H9 (cell line): ENCODE measurements at regions not wholly inside any gene's neighbourhood (a gene's known extent, or its start where the extent isn't known, plus 50 kb on each side); places are given as distances from the start of the nearest gene placed in this dataset.

Source experiments
- DNase-seq: peaks from one replicate; pipeline ENCODE4 v3.0.0-alpha.2; 2017
- H2AFZ ChIP-seq: one replicate; pipeline ENCODE4 v1.6.1; 2013; ENCODE audit warnings: mild to moderate bottlenecking, low read length, control low read depth, moderate library complexity
- H2AK5ac ChIP-seq: 2 replicates; pipeline ENCODE4 v1.6.1; 2013; ENCODE audit warnings: low read length, control low read depth, mixed read lengths; ENCODE audit not compliant: insufficient read length
- H2BK120ac ChIP-seq: one replicate; pipeline ENCODE4 v1.6.1; 2013; ENCODE audit warnings: low read depth, mild to moderate bottlenecking, low read length, control low read depth, inconsistent platforms; ENCODE audit not compliant: poor library complexity, severe bottlenecking
- H2BK12ac ChIP-seq: 2 replicates; pipeline ENCODE4 v1.6.1; 2013; ENCODE audit warnings: low read length, control low read depth, mixed read lengths, low read depth; ENCODE audit not compliant: insufficient read length
- H2BK15ac ChIP-seq: 2 replicates; pipeline ENCODE4 v1.6.1; 2013; ENCODE audit warnings: low read depth, low read length, control low read depth
- H2BK20ac ChIP-seq: one replicate; pipeline ENCODE4 v1.6.1; 2013; ENCODE audit warnings: low read depth, mild to moderate bottlenecking, low read length, control low read depth, inconsistent platforms; ENCODE audit not compliant: poor library complexity, severe bottlenecking
- H2BK5ac ChIP-seq: 2 replicates; pipeline ENCODE4 v1.6.1; 2013; ENCODE audit warnings: low read length, control low read depth, mixed read lengths; ENCODE audit not compliant: insufficient read length
- H3K14ac ChIP-seq: 2 replicates; pipeline ENCODE4 v1.6.1; 2013; ENCODE audit warnings: low read length, control low read depth; ENCODE audit not compliant: insufficient read depth
- H3K18ac ChIP-seq: 2 replicates; pipeline ENCODE4 v1.6.1; 2013; ENCODE audit warnings: low read depth, mild to moderate bottlenecking, mixed read lengths, low read length, control low read depth; ENCODE audit not compliant: insufficient read length
- H3K23ac ChIP-seq: 2 replicates; pipeline ENCODE4 v1.6.1; 2013; ENCODE audit warnings: low read length, control low read depth, mixed read lengths, low read depth; ENCODE audit not compliant: insufficient read length
- H3K23me2 ChIP-seq: 2 replicates; pipeline ENCODE4 v1.6.1; 2013; ENCODE audit warnings: low read depth, mild to moderate bottlenecking, mixed read lengths, low read length, control low read depth; ENCODE audit not compliant: insufficient read length, poor library complexity, severe bottlenecking
- H3K27ac ChIP-seq: 2 replicates; pipeline ENCODE4 v1.5.1; 2013; ENCODE audit warnings: low read length, control low read depth, mixed read lengths, low read depth; ENCODE audit not compliant: insufficient read length
- H3K27me3 ChIP-seq: 2 replicates; pipeline ENCODE4 v1.6.1; 2013; ENCODE audit warnings: low read length, control low read depth, inconsistent platforms; ENCODE audit not compliant: insufficient read depth
- H3K4ac ChIP-seq: 2 replicates; pipeline ENCODE4 v1.6.1; 2013; ENCODE audit warnings: low read depth, mild to moderate bottlenecking, control low read depth, inconsistent platforms, low read length, moderate library complexity
- H3K4me1 ChIP-seq: 2 replicates; pipeline ENCODE4 v1.6.1; 2013; ENCODE audit warnings: low read length, control low read depth, inconsistent platforms; ENCODE audit not compliant: insufficient read depth
- H3K4me2 ChIP-seq: 2 replicates; pipeline ENCODE4 v1.6.1; 2013; ENCODE audit warnings: low read length, control low read depth, mixed read lengths; ENCODE audit not compliant: insufficient read length, insufficient read depth
- H3K56ac ChIP-seq: 2 replicates; pipeline ENCODE4 v1.6.1; 2013; ENCODE audit warnings: low read depth, mild to moderate bottlenecking, mixed read lengths, low read length, control low read depth; ENCODE audit not compliant: insufficient read length
- H3K79me1 ChIP-seq: 2 replicates; pipeline ENCODE4 v1.6.1; 2013; ENCODE audit warnings: low read depth, mild to moderate bottlenecking, moderate library complexity, low read length, control low read depth, inconsistent platforms; ENCODE audit not compliant: insufficient read depth, poor library complexity, severe bottlenecking
- H3K79me2 ChIP-seq: 2 replicates; pipeline ENCODE4 v1.6.1; 2013; ENCODE audit warnings: low read length, control low read depth, inconsistent platforms; ENCODE audit not compliant: insufficient read depth
- H3K9ac ChIP-seq: 2 replicates; pipeline ENCODE4 v1.6.1; 2013; ENCODE audit warnings: low read length, control low read depth, mixed read lengths; ENCODE audit not compliant: insufficient read length; ENCODE audit errors: extremely low read depth
- H3K9me3 ChIP-seq: one replicate; pipeline ENCODE4 v1.6.1; 2013; ENCODE audit warnings: low read depth, low read length, inconsistent platforms; ENCODE audit not compliant: control insufficient read depth
- H3T11ph ChIP-seq: one replicate; pipeline ENCODE4 v1.6.1; 2013; ENCODE audit warnings: mild to moderate bottlenecking, low read length, control low read depth, inconsistent platforms
- H4K20me1 ChIP-seq: one replicate; pipeline ENCODE4 v1.6.1; 2013; ENCODE audit not compliant: control insufficient read depth, insufficient read length, insufficient read depth
- H4K5ac ChIP-seq: 2 replicates; pipeline ENCODE4 v1.6.1; 2013; ENCODE audit warnings: low read depth, mild to moderate bottlenecking, mixed read lengths, low read length, control low read depth; ENCODE audit not compliant: insufficient read length
- H4K8ac ChIP-seq: replicated peaks from 2 replicates; pipeline ENCODE4 v1.6.1; 2013; ENCODE audit warnings: low read length, control low read depth, mixed read lengths, low read depth; ENCODE audit not compliant: insufficient read length
- H4K91ac ChIP-seq: 2 replicates; pipeline ENCODE4 v1.6.1; 2013; ENCODE audit warnings: low read depth, mild to moderate bottlenecking, moderate library complexity, mixed read lengths, low read length, control low read depth; ENCODE audit not compliant: insufficient read length
- H3K27ac Mint-ChIP-seq, 3 experiments: 2 replicates in 2 of 3; 3 replicates in 1 of 3; pipeline ENCODE4 v1.8.0; 2020 to 2021; ENCODE audit warnings: mixed read lengths in 3 of 3, mild to moderate bottlenecking in 1 of 3, moderate library complexity in 1 of 3
- H3K27me3 Mint-ChIP-seq: 2 replicates; pipeline ENCODE4 v1.8.0; 2021; ENCODE audit warnings: low read depth, mild to moderate bottlenecking, moderate library complexity, mixed read lengths
- H3K36me3 Mint-ChIP-seq, 3 experiments: 2 replicates in 2 of 3; 3 replicates in 1 of 3; pipeline ENCODE4 v1.8.0; 2020 to 2021; ENCODE audit warnings: low read depth in 3 of 3, mixed read lengths in 3 of 3; ENCODE audit not compliant: insufficient read depth in 1 of 3
- H3K4me1 Mint-ChIP-seq, 2 experiments: 2 replicates each; pipeline ENCODE4 v1.8.0; 2020; ENCODE audit warnings: mixed read lengths in 2 of 2
- H3K4me3 Mint-ChIP-seq, 2 experiments: 2 replicates in 1 of 2; 3 replicates in 1 of 2; pipeline ENCODE4 v1.8.0; 2020 to 2021; ENCODE audit warnings: mild to moderate bottlenecking in 2 of 2, mixed read lengths in 2 of 2, moderate library complexity in 1 of 2
- H3K9me3 Mint-ChIP-seq, 2 experiments: 2 replicates in 1 of 2; 3 replicates in 1 of 2; pipeline ENCODE4 v1.8.0; 2020; ENCODE audit warnings: mild to moderate bottlenecking in 2 of 2, mixed read lengths in 2 of 2, moderate library complexity in 1 of 2
- CTCF ChIP-seq: fragments of 200-600 bp; sonication (generic); conservative IDR thresholded peaks from 3 replicates; pipeline ENCODE4 v1.8.0; 2021; ENCODE audit warnings: antibody characterized with exemption, mild to moderate bottlenecking
- WGBS: extraction: QIAGEN DNeasy Blood & Tissue Kit; methylation state at CpG from one replicate; pipeline ENCODE4 v1.1.7; 2013; ENCODE audit warnings: missing lambda C conversion rate, low lambda C conversion rate, mixed read lengths; ENCODE audit not compliant: insufficient read length; ENCODE audit errors: extremely low coverage; 5-methylcytosine and 5-hydroxymethylcytosine counted together

- peaks cover 3 to 7% of the 10 kb centered on the region in 2 experiments; a peak in 1 of 4 replicates for H3K4me1 Mint-ChIP-seq
- Histone ChIP-seq H4K8ac (no peak overlapping the region), H3T11ph (no peak overlapping the region), H3K4me1 (no peaks in the 10 kb centered on the region; the same call in 1 of the 2 replicates), H2BK15ac (no peak overlapping the region), H3K4ac (no peak overlapping the region), H2AK5ac (no peak overlapping the region), H3K9ac (no peak overlapping the region), H4K91ac (no peak overlapping the region), H3K18ac (no peak overlapping the region), H3K56ac (no peak overlapping the region), H3K4me2 (no peak overlapping the region), H2BK120ac (no peak overlapping the region), H2BK12ac (no peak overlapping the region), H2BK20ac (no peak overlapping the region), H3K23ac (no peak overlapping the region), H2AFZ (no peak overlapping the region), H3K27me3 (no peaks in the 10 kb centered on the region), H3K14ac (no peak overlapping the region), H2BK5ac (no peak overlapping the region), H3K23me2 (no peaks in the 10 kb centered on the region), H3K9me3 (no peaks in the 10 kb centered on the region), H4K20me1 (no peaks in the 10 kb centered on the region), H3K27ac (no peak overlapping the region), H3K79me2 (no peaks in the 10 kb centered on the region), H3K79me1 (no peaks in the 10 kb centered on the region), H4K5ac (no peak overlapping the region)
- no peaks in the 10 kb centered on the region for H3K9me3 Mint-ChIP-seq
- TF ChIP-seq CTCF: no peak
- DNase-seq: no peak
- no peak overlapping the region for H3K4me3 Mint-ChIP-seq
- H3K27ac Mint-ChIP-seq: no peak overlapping the region
- no peaks in the 10 kb centered on the region for H3K27me3 Mint-ChIP-seq
- no CpG with 5 or more reads among the region's 6 CpGs for WGBS
- no peaks in the 10 kb centered on the region for H3K36me3 Mint-ChIP-seq
Observed at GRCh38 chr7:18434171-18434570, 61.4 kb upstream of the HDAC9 start.
